Thyroid gland (tissue), 4 donors: ENCODE measurements at regions not wholly inside any gene's neighbourhood (a gene's known extent, or its start where the extent isn't known, plus 50 kb on each side); places are given as distances from the start of the nearest gene placed in this dataset.

ENCODE experiments used
- CTCF ChIP-seq, 6 experiments: fragments of 200-600 bp in 3 of 6; fragments of 450-650 bp in 3 of 6; sonication (generic) in 3 of 6; IDR thresholded peaks; one replicate each; pipeline ENCODE4 v1.5.1; 2016 to 2019; ENCODE audit warnings: antibody characterized with exemption in 6 of 6, mild to moderate bottlenecking in 2 of 6, inconsistent platforms in 1 of 6, moderate library complexity in 1 of 6
- POLR2A ChIP-seq, 2 donors: fragments of 450-650 bp; IDR thresholded peaks; one replicate each; pipeline ENCODE4 v1.6.1; 2017; ENCODE audit warnings: antibody characterized with exemption in 2 of 2, mild to moderate bottlenecking in 2 of 2, moderate library complexity in 1 of 2

- no peak for TF ChIP-seq POLR2A (IDR thresholded peaks at IDR 0.05)
- TF ChIP-seq CTCF (IDR thresholded peaks at IDR 0.05), result no peak
Observed at GRCh38 chr15:87502173-87502572, 754.4 kb downstream of the NTRK3 start.
